HCT116 (cell line): ENCODE measurements at regions not wholly inside any gene's neighbourhood (a gene's known extent, or its start where the extent isn't known, plus 50 kb on each side); places are given as distances from the start of the nearest gene placed in this dataset.

Experiments
- ATAC-seq: fragments of 200-7000 bp; cut with Tn5 transposase; 2 replicates; pipeline ENCODE4 v1.9.1; 2020; ENCODE audit warnings: mild to moderate bottlenecking, moderate library complexity
- BruUV-seq: library from RNA; stranded (reverse); fragments of 400-500 nt; replicated peaks from 2 replicates; lab custom pipeline; 2021; lab: Mats Ljungman, UMichigan
- CTCF ChIA-PET: fragments of 300-600 bp; sonication (Branson Sonifier 250); formaldehyde crosslinking; loops from one replicate; lab custom pipeline; 2021; ENCODE audit warnings: antibody characterized with exemption; lab: Charles Lee
- POLR2A ChIA-PET: fragments of 300-600, 350-600 bp; sonication (Branson Sonifier 250); formaldehyde crosslinking; loops from one replicate; lab custom pipeline; 2021; ENCODE audit warnings: antibody characterized with exemption; lab: Charles Lee
- RAD21 ChIA-PET, 2 experiments: fragments of 300-600 bp; sonication (Branson Sonifier 250); formaldehyde crosslinking; loops; one replicate each; lab custom pipeline; 2023; ENCODE audit warnings: low total read pairs in 2 of 2; ENCODE audit not compliant: uncharacterized antibody in 2 of 2, unreplicated experiment in 2 of 2, low non-redundant PET in 1 of 2; lab: Charles Lee
- DNase-seq: peaks from one replicate; pipeline ENCODE4 v3.0.0-alpha.2; 2010; ENCODE audit warnings: low read depth, low spot score
- H2AFZ ChIP-seq: fragments of 200-600 bp; shearing (Covaris generic), sonication (generic); 2 replicates; pipeline ENCODE4 v1.6.1; 2017; ENCODE audit warnings: low read depth, mixed run types, mixed read lengths, antibody characterized with exemption, low read length; ENCODE audit not compliant: poor library complexity, severe bottlenecking
- H3K27ac ChIP-seq: 2 replicates; pipeline ENCODE4 v1.5.1; 2012; ENCODE audit warnings: low read depth, low read length
- H3K27me3 ChIP-seq: fragments of 200-600 bp; sonication (generic); 2 replicates; pipeline ENCODE4 v1.6.1; 2016; ENCODE audit warnings: mixed run types, low read length, mixed read lengths; ENCODE audit not compliant: insufficient read depth
- H3K36me3 ChIP-seq, 2 experiments: fragments of 200-500 bp in 1 of 2; fragments of 200-600 bp in 1 of 2; sonication (Bioruptor generic) in 1 of 2; sonication (generic) in 1 of 2; 2 replicates each; pipeline versions ENCODE4 v1.5.1 to v1.6.1; 2014 to 2016; ENCODE audit warnings: low read length in 2 of 2, inconsistent platforms in 1 of 2, mixed read lengths in 1 of 2, mixed run types in 1 of 2; ENCODE audit not compliant: insufficient read depth in 2 of 2, control insufficient read depth in 1 of 2
- H3K4me1 ChIP-seq, 2 experiments: fragments of 200-600 bp in 1 of 2; sonication (generic) in 1 of 2; 2 replicates each; pipeline versions ENCODE4 v1.5.1 to v1.6.1; 2012 to 2017; ENCODE audit warnings: low read length in 2 of 2, inconsistent platforms in 1 of 2, mild to moderate bottlenecking in 1 of 2, mixed read lengths in 1 of 2, mixed run types in 1 of 2, moderate library complexity in 1 of 2; ENCODE audit not compliant: insufficient read depth in 2 of 2, control insufficient read depth in 1 of 2
- H3K4me2 ChIP-seq: fragments of 200-600 bp; sonication (generic); 2 replicates; pipeline ENCODE4 v1.6.1; 2017; ENCODE audit warnings: mixed run types, low read length, mixed read lengths
- H3K4me3 ChIP-seq, 2 experiments: fragments of 200-600 bp in 1 of 2; sonication (generic) in 1 of 2; replicated peaks in 1 of 2; 2 replicates each; pipeline ENCODE4 v1.5.1; 2011 to 2016; ENCODE audit warnings: low read length in 2 of 2, control low read depth in 1 of 2, low read depth in 1 of 2, mild to moderate bottlenecking in 1 of 2, mixed read lengths in 1 of 2, mixed run types in 1 of 2
- H3K79me2 ChIP-seq: fragments of 200-600 bp; sonication (generic); 2 replicates; pipeline ENCODE4 v1.6.1; 2017; ENCODE audit warnings: mild to moderate bottlenecking, mixed run types, low read length, moderate library complexity, mixed read lengths; ENCODE audit not compliant: insufficient read depth
- H3K9ac ChIP-seq: fragments of 200-600 bp; sonication (generic); 2 replicates; pipeline ENCODE4 v1.6.1; 2016; ENCODE audit warnings: low read length, mixed read lengths
- H3K9me2 ChIP-seq: fragments of 200-600 bp; sonication (generic), shearing (Covaris generic); 2 replicates; pipeline ENCODE4 v1.6.1; 2017; ENCODE audit warnings: mixed run types, mild to moderate bottlenecking, moderate library complexity; ENCODE audit not compliant: insufficient read depth
- H3K9me3 ChIP-seq, 2 experiments: fragments of 200-500 bp in 1 of 2; fragments of 200-600 bp in 1 of 2; sonication (Bioruptor generic) in 1 of 2; sonication (generic) in 1 of 2; 2 replicates each; pipeline ENCODE4 v1.6.1; 2014 to 2017; ENCODE audit warnings: low read length in 2 of 2, mixed read lengths in 2 of 2, inconsistent platforms in 1 of 2, low read depth in 1 of 2, mild to moderate bottlenecking in 1 of 2, mixed run types in 1 of 2, moderate library complexity in 1 of 2; ENCODE audit not compliant: control insufficient read depth in 1 of 2, insufficient read depth in 1 of 2
- H4K20me1 ChIP-seq: fragments of 200-600 bp; sonication (generic), shearing (Covaris generic); 2 replicates; pipeline ENCODE4 v1.6.1; 2017; ENCODE audit warnings: mixed run types, mild to moderate bottlenecking, moderate library complexity; ENCODE audit not compliant: insufficient read depth
- CBX3 ChIP-seq: IDR thresholded peaks from 2 replicates; pipeline ENCODE4 v1.6.1; 2012; ENCODE audit warnings: low read depth
- CTCF ChIP-seq, 3 experiments: fragments of 200-600 bp in 1 of 3; sonication (generic) in 1 of 3; IDR thresholded peaks in 2 of 3; conservative IDR thresholded peaks in 1 of 3; 2 replicates each; pipeline ENCODE4 v1.5.1; 2012 to 2017; ENCODE audit warnings: low read depth in 2 of 3, low read length in 2 of 3, antibody characterized with exemption in 1 of 3, borderline replicate concordance in 1 of 3, control low read depth in 1 of 3, mild to moderate bottlenecking in 1 of 3, mixed read lengths in 1 of 3, mixed run types in 1 of 3, moderate library complexity in 1 of 3; ENCODE audit not compliant: insufficient read depth in 1 of 3
- ELF1 ChIP-seq: IDR thresholded peaks from 2 replicates; pipeline ENCODE4 v1.6.1; 2012; ENCODE audit warnings: low read depth, borderline replicate concordance
- FOSL1 ChIP-seq: IDR thresholded peaks from 2 replicates; pipeline ENCODE4 v1.6.1; 2012; ENCODE audit warnings: low read depth
- MAX ChIP-seq: IDR thresholded peaks from 2 replicates; pipeline ENCODE4 v1.6.1; 2012
- POLR2AphosphoS5 ChIP-seq: IDR thresholded peaks from 2 replicates; pipeline ENCODE4 v1.6.1; 2011; ENCODE audit warnings: mild to moderate bottlenecking, low read depth, low read length, moderate library complexity
- REST ChIP-seq: IDR thresholded peaks from 2 replicates; pipeline ENCODE4 v1.6.1; 2012; ENCODE audit warnings: low read depth
- SIN3A ChIP-seq: IDR thresholded peaks from 2 replicates; pipeline ENCODE4 v1.6.1; 2012; ENCODE audit warnings: low read depth
- SP1 ChIP-seq: IDR thresholded peaks from 2 replicates; pipeline ENCODE4 v1.6.1; 2012; ENCODE audit warnings: low read depth
- YY1 ChIP-seq: IDR thresholded peaks from 2 replicates; pipeline ENCODE4 v1.6.1; 2011; ENCODE audit warnings: low read length, low read depth, moderate library complexity, mild to moderate bottlenecking; ENCODE audit not compliant: insufficient replicate concordance; ENCODE audit errors: extremely low read depth
- intact Hi-C: fragments of 100-400 bp; cut with micrococcal nuclease; formaldehyde crosslinking; loops from 2 replicates; pipeline ENCODE4 v1.10.0; 2022

DNA sequence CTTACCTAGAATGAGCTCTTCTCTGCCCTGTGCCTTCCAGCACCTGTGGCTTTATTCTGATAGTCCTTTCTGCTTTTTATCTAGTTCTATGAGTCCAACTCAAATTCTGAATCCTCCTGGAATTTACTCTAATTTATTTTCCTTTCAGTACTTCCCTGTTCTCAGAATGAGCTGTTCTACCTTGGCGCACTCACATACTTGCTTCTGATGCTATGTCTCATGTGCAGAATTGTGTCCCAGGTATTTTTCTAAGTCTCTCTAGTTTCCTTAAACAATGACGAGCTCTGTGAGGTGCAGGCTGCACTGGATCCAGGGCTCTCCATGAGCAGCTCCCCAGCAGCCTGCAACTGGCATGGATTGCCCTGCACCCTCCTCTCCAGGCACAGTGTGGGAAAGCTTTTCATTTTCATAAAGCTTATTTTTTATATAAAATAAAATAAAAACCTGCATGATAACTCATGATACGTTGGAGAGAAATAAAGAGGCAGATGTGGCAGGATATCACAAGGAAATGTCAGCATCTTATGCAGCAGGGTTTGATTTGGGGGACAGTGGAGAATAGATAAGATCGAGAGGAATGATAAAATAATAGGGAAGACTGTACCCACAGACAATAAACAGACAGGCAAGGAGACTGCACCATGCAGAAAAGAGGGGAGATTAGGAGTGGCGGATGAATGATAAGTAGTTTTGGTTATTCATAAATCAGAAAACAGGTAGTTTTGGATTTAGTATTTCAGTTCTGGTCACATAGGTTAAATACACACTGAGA lies 258.2 kb upstream of the POM121L12 start (continued):
- TF ChIP-seq POLR2AphosphoS5 (no peak), CBX3 (no peak), MAX (no peak), YY1 (no peak)

DNA sequence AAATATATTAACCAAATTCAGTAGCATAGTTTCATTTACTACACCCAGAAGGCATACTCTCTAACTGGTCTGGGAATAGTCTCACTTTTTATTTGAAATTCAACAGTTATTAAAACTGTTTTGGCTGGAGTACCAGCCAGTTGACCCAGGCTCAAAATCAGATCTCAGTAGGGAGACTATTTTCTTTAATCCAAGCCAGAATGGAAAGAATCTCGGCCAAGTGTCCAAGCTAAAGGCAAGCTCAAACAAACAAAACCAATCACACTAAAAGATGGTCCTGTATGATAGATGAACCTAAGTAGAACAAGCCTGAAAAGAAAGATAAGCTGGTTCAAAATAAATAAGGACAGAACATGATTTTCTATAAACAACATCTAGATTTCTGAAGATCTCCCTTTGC lies 259.6 kb upstream of the POM121L12 start:
- Histone ChIP-seq H4K20me1 (no peaks in the 10 kb centered on the region), H3K27ac (no peak overlapping the region), H2AFZ (no peak overlapping the region), H3K4me1 (no peaks in the 10 kb centered on the region), H3K9me3 (peaks cover 13 to 18% of the 10 kb centered on the region in 2 experiments; a peak in 3 of 4 replicates), H3K9me2 (no peaks in the 10 kb centered on the region), H3K9ac (no peak overlapping the region), H3K4me2 (no peak overlapping the region), H3K4me3 (no peak overlapping the region), H3K79me2 (no peaks in the 10 kb centered on the region), H3K36me3 (no peaks in the 10 kb centered on the region), H3K27me3 (no peaks in the 10 kb centered on the region)
- intact Hi-C loops: no loop called here
- no peak for DNase-seq
- ChIA-PET POLR2A (no interaction called here), CTCF (no interaction called here), RAD21 (no interaction called here)
- no peak for ATAC-seq
- BruUV-seq: no TSS peak
- no peak for TF ChIP-seq CBX3
- no peak for TF ChIP-seq YY1
- no peak for TF ChIP-seq CTCF (IDR thresholded peaks at IDR 0.05 in 2 of 3, conservative IDR thresholded peaks at IDR 0.05 in 1 of 3; ENCODE audit: borderline replicate concordance in 1 of 3, insufficient read depth in 1 of 3, low read depth in 2 of 3, low read length in 2 of 3)
- TF ChIP-seq POLR2AphosphoS5: no peak
- no peak for TF ChIP-seq SP1
- no peak for TF ChIP-seq ELF1
- no peak for TF ChIP-seq SIN3A
- TF ChIP-seq FOSL1: no peak
- no peak for TF ChIP-seq REST
